Liver (tissue), 7 donors: ENCODE measurements at regions not wholly inside any gene's neighbourhood (a gene's known extent, or its start where the extent isn't known, plus 50 kb on each side); places are given as distances from the start of the nearest gene placed in this dataset.

ENCODE experiments used
- DNase-seq: peaks from one replicate; pipeline ENCODE4 v3.0.0-alpha.2; 2017; ENCODE audit warnings: low spot score
- H3K27ac ChIP-seq, 2 donors: one replicate each; pipeline ENCODE4 v1.7.0; 2013; ENCODE audit warnings: inconsistent platforms in 2 of 2, low read length in 2 of 2, control low read depth in 1 of 2, low read depth in 1 of 2, mild to moderate bottlenecking in 1 of 2
- H3K27me3 ChIP-seq, 4 donors: one replicate each; pipeline versions ENCODE4 v1.6.1 to v1.7.0; 2013; ENCODE audit warnings: low read length in 3 of 4, inconsistent platforms in 1 of 4, mild to moderate bottlenecking in 1 of 4, moderate library complexity in 1 of 4; ENCODE audit not compliant: control insufficient read depth in 4 of 4, insufficient read depth in 4 of 4
- H3K36me3 ChIP-seq, 4 donors: one replicate each; pipeline versions ENCODE4 v1.6.1 to v1.7.0; 2013; ENCODE audit warnings: low read length in 3 of 4, mild to moderate bottlenecking in 3 of 4, low read depth in 1 of 4, moderate library complexity in 1 of 4; ENCODE audit not compliant: control insufficient read depth in 4 of 4, insufficient read depth in 3 of 4
- H3K4me1 ChIP-seq, 4 donors: one replicate each; pipeline versions ENCODE4 v1.6.1 to v1.7.0; 2013; ENCODE audit warnings: low read length in 3 of 4, mild to moderate bottlenecking in 3 of 4, moderate library complexity in 1 of 4; ENCODE audit not compliant: control insufficient read depth in 4 of 4, insufficient read depth in 4 of 4
- H3K4me3 ChIP-seq, 3 donors: one replicate each; pipeline versions ENCODE4 v1.6.1 to v1.7.0; 2013; ENCODE audit warnings: low read length in 3 of 3, control low read depth in 1 of 3, low read depth in 1 of 3, mild to moderate bottlenecking in 1 of 3
- H3K9ac ChIP-seq, 2 donors: one replicate each; pipeline ENCODE4 v1.7.0; 2013; ENCODE audit warnings: low read length in 2 of 2, mild to moderate bottlenecking in 2 of 2, moderate library complexity in 2 of 2, control low read depth in 1 of 2, low read depth in 1 of 2
- H3K9me3 ChIP-seq, 4 donors: one replicate each; pipeline versions ENCODE4 v1.6.1 to v1.7.0; 2013; ENCODE audit warnings: low read length in 3 of 4; ENCODE audit not compliant: control insufficient read depth in 4 of 4
- EGR1 ChIP-seq, 2 donors: IDR thresholded peaks; 2 replicates each; pipeline ENCODE4 v1.6.1; 2016 to 2018; ENCODE audit warnings: antibody characterized with exemption in 2 of 2, low read depth in 2 of 2
- FOXA1 ChIP-seq: IDR thresholded peaks from 2 replicates; pipeline ENCODE4 v1.6.1; 2016; ENCODE audit warnings: antibody characterized with exemption
- FOXA2 ChIP-seq: IDR thresholded peaks from 2 replicates; pipeline ENCODE4 v1.6.1; 2016; ENCODE audit warnings: antibody characterized with exemption
- HNF4A ChIP-seq, 2 donors: conservative IDR thresholded peaks; 2 replicates each; pipeline ENCODE4 v1.6.1; 2016; ENCODE audit warnings: antibody characterized with exemption in 2 of 2, mild to moderate bottlenecking in 2 of 2
- JUND ChIP-seq, 2 donors: IDR thresholded peaks; 2 replicates each; pipeline ENCODE4 v1.6.1; 2016; ENCODE audit warnings: antibody characterized with exemption in 2 of 2
- NR2F2 ChIP-seq: IDR thresholded peaks from 2 replicates; pipeline ENCODE4 v1.6.1; 2016; ENCODE audit warnings: antibody characterized with exemption
- RAD21 ChIP-seq, 2 donors: IDR thresholded peaks; 2 replicates each; pipeline ENCODE4 v1.6.1; 2016; ENCODE audit warnings: antibody characterized with exemption in 2 of 2, mild to moderate bottlenecking in 2 of 2
- RXRA ChIP-seq, 2 donors: IDR thresholded peaks; 2 replicates each; pipeline ENCODE4 v1.6.1; 2017 to 2018; ENCODE audit warnings: antibody characterized with exemption in 2 of 2, mild to moderate bottlenecking in 1 of 2
- SP1 ChIP-seq: IDR thresholded peaks from 2 replicates; pipeline ENCODE4 v1.6.1; 2018; ENCODE audit warnings: antibody characterized with exemption, mild to moderate bottlenecking
- TAF1 ChIP-seq: conservative IDR thresholded peaks from 2 replicates; pipeline ENCODE4 v1.6.1; 2016; ENCODE audit warnings: antibody characterized with exemption, mild to moderate bottlenecking
- YY1 ChIP-seq: IDR thresholded peaks from 2 replicates; pipeline ENCODE4 v1.6.1; 2016; ENCODE audit warnings: antibody characterized with exemption, mild to moderate bottlenecking
- WGBS: extraction: QIAGEN DNeasy Blood & Tissue Kit; methylation state at CpG from one replicate; pipeline ENCODE4 v1.1.7; 2013; 5-methylcytosine and 5-hydroxymethylcytosine counted together
- TF ChIP-seq, protein P1 (sequence below): IDR thresholded peaks from 2 replicates; pipeline ENCODE4 v1.6.1; 2016; ENCODE audit warnings: antibody characterized with exemption, mild to moderate bottlenecking
- TF ChIP-seq, protein P2 (sequence below): IDR thresholded peaks from 2 replicates; pipeline ENCODE4 v1.6.1; 2016; ENCODE audit warnings: antibody characterized with exemption
- donor health status: healthy.
- donor health status: healthy.
- donor health status: healthy.
- donor health status: healthy.

DNA sequence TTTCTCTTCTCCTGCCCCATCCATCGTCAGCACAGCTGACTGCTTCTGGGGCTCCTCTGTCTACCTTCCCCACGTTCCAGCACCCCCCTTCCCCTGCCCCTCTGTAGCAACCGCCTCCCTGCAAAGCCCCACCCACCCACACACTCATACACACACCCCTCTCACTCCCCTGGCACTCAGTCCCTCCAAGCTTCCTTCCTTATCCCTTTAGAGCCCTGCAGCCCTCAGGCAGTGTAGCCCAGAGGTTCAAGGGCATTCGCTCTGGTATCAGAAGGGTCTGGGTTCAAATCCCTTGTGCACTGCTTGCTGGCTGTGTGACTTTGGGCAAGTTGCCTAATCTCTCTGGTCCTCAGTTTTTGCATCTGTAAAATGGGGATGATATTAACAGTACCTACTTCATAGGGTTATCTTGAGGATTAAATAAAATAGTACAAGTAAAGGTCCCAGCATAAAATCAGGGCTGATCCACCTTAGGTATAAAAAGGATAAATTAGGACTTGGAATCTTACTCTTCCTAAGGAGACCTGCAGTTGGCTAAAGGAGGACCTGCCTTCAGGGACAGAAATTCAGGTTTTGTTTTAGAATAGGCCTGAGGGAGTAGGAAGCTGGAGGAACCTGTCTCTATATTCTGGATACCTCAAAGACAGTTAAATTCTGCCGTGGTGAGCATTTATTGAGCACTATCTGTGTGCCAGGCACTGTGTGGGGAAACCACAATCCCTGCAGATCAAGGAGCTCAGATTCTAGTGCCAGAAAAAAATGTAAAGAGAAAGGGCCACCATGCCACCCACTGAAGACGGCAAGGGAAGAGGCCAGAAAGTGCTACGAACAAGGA, 94.1 kb downstream of the SNX5 start:
- H3K4me1 ChIP-seq = peaks cover 23 to 66% (median 59%) of the 10 kb centered on the region in 4 donors
- no peak overlapping the region for H3K9ac ChIP-seq
- WGBS = 18% methylated on average over 7 of the region's 7 CpGs
- DNase-seq = no peak
- no peaks in the 10 kb centered on the region for H3K36me3 ChIP-seq
- no peaks in the 10 kb centered on the region for H3K27me3 ChIP-seq
- H3K27ac ChIP-seq = peak overlapping the region; percentile 45 to 93
- no peaks in the 10 kb centered on the region for H3K9me3 ChIP-seq
- TF ChIP-seq JUND (IDR thresholded peaks at IDR 0.05) (no peak), NR2F2 (no peak)
- TF ChIP-seq, protein P1, sequence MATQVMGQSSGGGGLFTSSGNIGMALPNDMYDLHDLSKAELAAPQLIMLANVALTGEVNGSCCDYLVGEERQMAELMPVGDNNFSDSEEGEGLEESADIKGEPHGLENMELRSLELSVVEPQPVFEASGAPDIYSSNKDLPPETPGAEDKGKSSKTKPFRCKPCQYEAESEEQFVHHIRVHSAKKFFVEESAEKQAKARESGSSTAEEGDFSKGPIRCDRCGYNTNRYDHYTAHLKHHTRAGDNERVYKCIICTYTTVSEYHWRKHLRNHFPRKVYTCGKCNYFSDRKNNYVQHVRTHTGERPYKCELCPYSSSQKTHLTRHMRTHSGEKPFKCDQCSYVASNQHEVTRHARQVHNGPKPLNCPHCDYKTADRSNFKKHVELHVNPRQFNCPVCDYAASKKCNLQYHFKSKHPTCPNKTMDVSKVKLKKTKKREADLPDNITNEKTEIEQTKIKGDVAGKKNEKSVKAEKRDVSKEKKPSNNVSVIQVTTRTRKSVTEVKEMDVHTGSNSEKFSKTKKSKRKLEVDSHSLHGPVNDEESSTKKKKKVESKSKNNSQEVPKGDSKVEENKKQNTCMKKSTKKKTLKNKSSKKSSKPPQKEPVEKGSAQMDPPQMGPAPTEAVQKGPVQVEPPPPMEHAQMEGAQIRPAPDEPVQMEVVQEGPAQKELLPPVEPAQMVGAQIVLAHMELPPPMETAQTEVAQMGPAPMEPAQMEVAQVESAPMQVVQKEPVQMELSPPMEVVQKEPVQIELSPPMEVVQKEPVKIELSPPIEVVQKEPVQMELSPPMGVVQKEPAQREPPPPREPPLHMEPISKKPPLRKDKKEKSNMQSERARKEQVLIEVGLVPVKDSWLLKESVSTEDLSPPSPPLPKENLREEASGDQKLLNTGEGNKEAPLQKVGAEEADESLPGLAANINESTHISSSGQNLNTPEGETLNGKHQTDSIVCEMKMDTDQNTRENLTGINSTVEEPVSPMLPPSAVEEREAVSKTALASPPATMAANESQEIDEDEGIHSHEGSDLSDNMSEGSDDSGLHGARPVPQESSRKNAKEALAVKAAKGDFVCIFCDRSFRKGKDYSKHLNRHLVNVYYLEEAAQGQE = no peak
- TF ChIP-seq, protein P2, sequence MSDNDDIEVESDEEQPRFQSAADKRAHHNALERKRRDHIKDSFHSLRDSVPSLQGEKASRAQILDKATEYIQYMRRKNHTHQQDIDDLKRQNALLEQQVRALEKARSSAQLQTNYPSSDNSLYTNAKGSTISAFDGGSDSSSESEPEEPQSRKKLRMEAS = peak; percentile 11
- peak overlapping the region in 1 of 3 donors; percentile 5 for H3K4me3 ChIP-seq

DNA sequence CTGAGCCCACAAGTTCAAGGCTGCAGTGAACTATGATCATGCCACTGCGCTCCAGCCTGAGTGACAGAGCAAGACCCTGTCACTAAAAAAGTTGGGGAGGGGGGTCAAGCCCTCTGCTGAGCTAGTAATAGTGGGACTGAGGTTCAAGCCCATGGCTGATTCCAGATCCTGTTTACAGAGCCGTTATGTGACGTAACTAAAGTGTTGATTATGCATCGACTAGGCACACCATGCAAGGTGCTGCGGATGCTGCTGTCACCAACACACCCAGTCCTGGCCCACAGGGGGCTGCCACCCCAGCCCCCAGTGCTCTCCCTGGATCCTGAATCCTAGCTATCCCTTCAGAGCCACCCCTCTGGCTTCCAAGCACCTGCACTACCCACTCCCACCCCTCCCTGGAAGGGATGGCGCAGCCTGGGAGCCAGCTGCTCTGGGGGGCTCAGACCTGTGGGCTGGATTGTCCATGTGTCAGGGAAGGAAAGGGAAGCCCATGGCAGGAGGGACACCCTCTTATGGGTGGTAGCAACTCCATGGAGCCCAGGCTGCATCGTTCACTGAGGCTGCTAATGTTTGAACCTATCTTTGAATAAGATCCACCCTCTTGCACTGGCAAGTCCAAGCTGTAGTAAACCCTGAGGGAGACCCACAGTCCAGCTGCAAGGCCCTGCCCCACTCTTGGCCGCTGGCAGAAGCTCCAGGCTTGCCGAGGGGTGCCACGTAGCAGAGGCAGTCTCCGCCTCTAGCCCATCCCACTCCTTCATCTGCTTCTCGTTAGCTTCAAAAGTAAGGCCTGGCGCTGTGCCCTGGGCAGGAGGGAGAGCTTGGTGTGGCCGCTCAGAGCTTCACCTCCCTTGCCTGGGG, 95.0 kb downstream of the SNX5 start:
- no peak overlapping the region for H3K9ac ChIP-seq
- peak; percentile 54 to 75 for TF ChIP-seq RXRA (IDR thresholded peaks at IDR 0.05)
- TF ChIP-seq, protein P1 = no peak
- TF ChIP-seq FOXA2 = peak; percentile 33
- peak; percentile 21 for TF ChIP-seq TAF1
- peak; percentile 75 for TF ChIP-seq SP1
- peak in 1 of 2 donors; percentile 47 for TF ChIP-seq JUND (IDR thresholded peaks at IDR 0.05)
- TF ChIP-seq HNF4A (conservative IDR thresholded peaks at IDR 0.05) = peak; percentile 69 to 76
- no peak for TF ChIP-seq EGR1 (IDR thresholded peaks at IDR 0.05; ENCODE audit: low read depth in 2 of 2)
- peak; percentile 34 for TF ChIP-seq YY1
- peak in 1 of 2 donors; percentile 35 for TF ChIP-seq RAD21 (IDR thresholded peaks at IDR 0.05)
- TF ChIP-seq, protein P2 = peak; percentile 26
- no peak for TF ChIP-seq FOXA1

More for the DNA sequence above, 95.0 kb downstream of the SNX5 start:
- peak; percentile 56 for DNase-seq
- Histone ChIP-seq H3K9me3 (no peaks in the 10 kb centered on the region), H3K4me1 (peaks cover 22 to 62% (median 55%) of the 10 kb centered on the region in 4 donors), H3K27me3 (no peaks in the 10 kb centered on the region), H3K36me3 (no peaks in the 10 kb centered on the region), H3K4me3 (peak overlapping the region in 1 of 3 donors; percentile 13), H3K27ac (peak overlapping the region; percentile 45 to 93)
- 27% methylated on average over 14 of the region's 14 CpGs for WGBS
